Osteoblast (primary cell): ENCODE measurements at regions not wholly inside any gene's neighbourhood (a gene's known extent, or its start where the extent isn't known, plus 50 kb on each side); places are given as distances from the start of the nearest gene placed in this dataset.

Experiments used
- DNase-seq: peaks from one replicate; pipeline ENCODE4 v3.0.0; 2011; ENCODE audit warnings: low spot score, mixed read lengths; ENCODE audit not compliant: insufficient read length; ENCODE audit errors: missing footprints
- H2AFZ ChIP-seq: 2 replicates; pipeline ENCODE4 v1.6.0; 2011; ENCODE audit warnings: mild to moderate bottlenecking, low read length
- H3K27ac ChIP-seq: 2 replicates; pipeline ENCODE4 v1.5.1; 2011; ENCODE audit warnings: mild to moderate bottlenecking, low read depth, low read length, moderate library complexity
- H3K27me3 ChIP-seq: 2 replicates; pipeline ENCODE4 v1.6.0; 2012; ENCODE audit warnings: mild to moderate bottlenecking, control low read depth, inconsistent platforms, low read length, moderate library complexity; ENCODE audit not compliant: insufficient read depth
- H3K36me3 ChIP-seq: 2 replicates; pipeline ENCODE4 v1.5.1; 2011; ENCODE audit warnings: mild to moderate bottlenecking, low read length, control low read depth, moderate library complexity; ENCODE audit not compliant: insufficient read depth
- H3K4me1 ChIP-seq: 2 replicates; pipeline ENCODE4 v1.5.1; 2011; ENCODE audit warnings: mild to moderate bottlenecking, low read length, control low read depth, moderate library complexity; ENCODE audit not compliant: insufficient read depth
- H3K4me2 ChIP-seq: 2 replicates; pipeline ENCODE4 v1.6.0; 2011; ENCODE audit warnings: mild to moderate bottlenecking, low read length; ENCODE audit not compliant: insufficient read depth
- H3K4me3 ChIP-seq: fragments of 200-600 bp; sonication (generic); 3 replicates; pipeline ENCODE4 v1.5.1; 2012; ENCODE audit warnings: mild to moderate bottlenecking, low read length, inconsistent platforms; ENCODE audit not compliant: insufficient read depth
- H3K79me2 ChIP-seq: 2 replicates; pipeline ENCODE4 v1.6.0; 2012; ENCODE audit warnings: mild to moderate bottlenecking, low read length, control low read depth, inconsistent platforms; ENCODE audit not compliant: insufficient read depth
- H3K9me3 ChIP-seq: 2 replicates; pipeline ENCODE4 v1.5.1; 2011; ENCODE audit warnings: low read depth, low read length, control low read depth
- H4K20me1 ChIP-seq: 2 replicates; pipeline ENCODE4 v1.6.0; 2012; ENCODE audit warnings: mild to moderate bottlenecking, low read length, control low read depth; ENCODE audit not compliant: insufficient read depth
- TF ChIP-seq, protein P1 (sequence below): IDR thresholded peaks from 2 replicates; pipeline ENCODE4 v1.5.1; 2011; ENCODE audit warnings: mild to moderate bottlenecking, low read depth, low read length, moderate library complexity; ENCODE audit errors: extremely low read depth

- H3K27me3 ChIP-seq, result no peaks in the 10 kb centered on the region
- H4K20me1 ChIP-seq, result no peaks in the 10 kb centered on the region
- no peaks in the 10 kb centered on the region for H3K79me2 ChIP-seq
- TF ChIP-seq, protein P1, sequence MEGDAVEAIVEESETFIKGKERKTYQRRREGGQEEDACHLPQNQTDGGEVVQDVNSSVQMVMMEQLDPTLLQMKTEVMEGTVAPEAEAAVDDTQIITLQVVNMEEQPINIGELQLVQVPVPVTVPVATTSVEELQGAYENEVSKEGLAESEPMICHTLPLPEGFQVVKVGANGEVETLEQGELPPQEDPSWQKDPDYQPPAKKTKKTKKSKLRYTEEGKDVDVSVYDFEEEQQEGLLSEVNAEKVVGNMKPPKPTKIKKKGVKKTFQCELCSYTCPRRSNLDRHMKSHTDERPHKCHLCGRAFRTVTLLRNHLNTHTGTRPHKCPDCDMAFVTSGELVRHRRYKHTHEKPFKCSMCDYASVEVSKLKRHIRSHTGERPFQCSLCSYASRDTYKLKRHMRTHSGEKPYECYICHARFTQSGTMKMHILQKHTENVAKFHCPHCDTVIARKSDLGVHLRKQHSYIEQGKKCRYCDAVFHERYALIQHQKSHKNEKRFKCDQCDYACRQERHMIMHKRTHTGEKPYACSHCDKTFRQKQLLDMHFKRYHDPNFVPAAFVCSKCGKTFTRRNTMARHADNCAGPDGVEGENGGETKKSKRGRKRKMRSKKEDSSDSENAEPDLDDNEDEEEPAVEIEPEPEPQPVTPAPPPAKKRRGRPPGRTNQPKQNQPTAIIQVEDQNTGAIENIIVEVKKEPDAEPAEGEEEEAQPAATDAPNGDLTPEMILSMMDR, result no peak
- no peaks in the 10 kb centered on the region for H3K9me3 ChIP-seq
- H3K4me1 ChIP-seq, result no peaks in the 10 kb centered on the region
- no peak overlapping the region for H3K27ac ChIP-seq
- no peak overlapping the region for H2AFZ ChIP-seq
- no peak overlapping the region for H3K4me2 ChIP-seq
- H3K4me3 ChIP-seq, result no peak overlapping the region
- DNase-seq, result no peak
- no peaks in the 10 kb centered on the region for H3K36me3 ChIP-seq
Observed at GRCh38 chr13:111919849-111920248, 147.1 kb upstream of the SOX1 start.

DNA sequence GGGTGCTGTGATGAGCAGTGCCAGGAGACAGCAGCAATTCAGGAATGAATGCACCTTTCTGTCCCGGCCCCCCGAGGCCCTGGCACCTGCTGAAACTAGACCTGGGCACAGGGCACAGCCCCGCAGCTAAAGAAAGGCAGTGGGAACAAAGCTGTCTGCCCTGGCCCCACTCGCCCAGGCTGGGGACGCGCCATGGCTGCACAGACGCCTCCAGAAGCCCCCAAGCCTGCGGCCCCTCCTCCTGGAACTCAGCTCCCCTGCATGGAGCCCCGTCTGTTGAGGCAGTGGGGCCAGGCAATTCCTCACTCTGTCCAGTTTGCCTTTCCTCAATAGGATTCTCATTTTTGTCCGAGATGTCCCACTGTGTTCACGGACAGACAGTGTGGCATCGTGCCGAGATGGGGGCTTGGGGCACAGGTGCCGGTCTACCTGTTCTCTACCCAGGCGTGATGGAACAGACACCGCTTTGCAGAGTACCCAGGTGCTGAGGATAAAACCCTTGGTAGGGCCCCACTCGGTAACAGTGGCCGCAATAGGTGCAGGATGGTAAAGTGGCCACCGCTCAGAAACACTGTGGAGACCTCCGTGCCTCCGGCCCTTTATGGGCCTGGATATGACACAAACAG is 146.5 kb upstream of the SOX1 start:
- H3K4me1 ChIP-seq, result no peaks in the 10 kb centered on the region
- TF ChIP-seq, protein P1, result no peak
- no peaks in the 10 kb centered on the region for H3K9me3 ChIP-seq
- H3K4me3 ChIP-seq, result no peak overlapping the region
- no peaks in the 10 kb centered on the region for H3K36me3 ChIP-seq
- no peaks in the 10 kb centered on the region for H4K20me1 ChIP-seq
- DNase-seq, result peak; percentile 14
- H3K79me2 ChIP-seq, result no peaks in the 10 kb centered on the region
- H3K27ac ChIP-seq, result no peak overlapping the region
- no peaks in the 10 kb centered on the region for H3K27me3 ChIP-seq
- no peak overlapping the region for H3K4me2 ChIP-seq
- H2AFZ ChIP-seq, result no peak overlapping the region

DNA sequence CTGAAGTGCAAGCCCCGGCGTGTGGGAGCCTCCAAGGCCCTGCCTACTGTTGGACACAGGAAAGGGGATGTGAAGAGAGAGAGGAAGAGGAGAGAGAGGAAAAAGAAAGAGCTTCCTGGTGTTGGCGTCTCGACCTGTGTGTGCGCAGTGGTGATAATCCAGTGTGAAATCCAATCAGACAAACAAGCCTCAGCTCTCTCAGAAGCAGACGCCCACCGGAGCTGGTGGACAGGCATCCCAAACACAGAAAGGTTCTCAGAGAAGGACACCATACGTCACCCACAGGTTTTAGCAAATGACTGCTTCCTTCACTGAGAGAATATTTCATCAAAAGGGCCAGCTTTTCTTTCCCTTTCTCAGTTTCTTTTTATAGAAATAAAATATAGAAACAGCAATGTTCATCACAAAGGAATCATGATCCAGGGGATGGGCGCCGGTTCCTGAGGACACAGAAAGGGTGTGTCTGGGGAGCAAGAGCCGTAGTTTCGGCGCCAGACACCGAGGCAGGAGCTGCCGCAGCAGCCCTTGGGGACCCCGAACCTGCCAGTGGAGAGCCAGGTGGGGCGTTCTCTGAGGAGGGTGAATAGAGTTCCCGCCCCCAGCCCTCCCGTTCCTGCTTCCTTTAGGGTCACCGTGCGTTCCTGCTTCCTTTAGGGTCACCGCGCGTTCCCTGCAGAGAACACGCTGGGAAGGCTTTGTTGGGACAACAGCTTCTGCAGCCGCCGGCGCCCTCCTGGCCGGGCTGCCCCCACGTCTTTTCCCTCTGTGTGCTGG is 145.8 kb upstream of the SOX1 start:
- Histone ChIP-seq H2AFZ (no peak overlapping the region), H3K27me3 (no peaks in the 10 kb centered on the region), H3K27ac (no peak overlapping the region), H3K36me3 (no peaks in the 10 kb centered on the region), H3K9me3 (no peaks in the 10 kb centered on the region), H3K79me2 (no peaks in the 10 kb centered on the region), H3K4me2 (no peak overlapping the region), H4K20me1 (no peaks in the 10 kb centered on the region), H3K4me3 (no peak overlapping the region), H3K4me1 (no peaks in the 10 kb centered on the region)
- TF ChIP-seq, protein P1, result no peak
- DNase-seq, result peak; percentile 39

GRCh38 chr13:111922086-111922485 is 144.9 kb upstream of the SOX1 start:
- no peaks in the 10 kb centered on the region for H3K9me3 ChIP-seq
- peak; percentile 22 for DNase-seq
- H4K20me1 ChIP-seq, result no peaks in the 10 kb centered on the region
- no peaks in the 10 kb centered on the region for H3K27me3 ChIP-seq
- H3K27ac ChIP-seq, result no peak overlapping the region
- TF ChIP-seq, protein P1, result no peak
- no peaks in the 10 kb centered on the region for H3K4me1 ChIP-seq
- H2AFZ ChIP-seq, result no peak overlapping the region
- no peaks in the 10 kb centered on the region for H3K36me3 ChIP-seq
- H3K79me2 ChIP-seq, result no peaks in the 10 kb centered on the region
- no peak overlapping the region for H3K4me3 ChIP-seq
- no peak overlapping the region for H3K4me2 ChIP-seq
